Activated T-cell treated with anti-CD3 and anti-CD28 coated beads, Interleukin-2, amount 50 U/mL, for 4 hours (primary cell): ENCODE measurements at regions not wholly inside any gene's neighbourhood (a gene's known extent, or its start where the extent isn't known, plus 50 kb on each side); places are given as distances from the start of the nearest gene placed in this dataset.
"Not testable (repeated sequence)": the region's sequence is repeated elsewhere in the genome, so short reads cannot be mapped to it uniquely, and the experiment has no call there.

Experiments
- ATAC-seq, 2 donors: fragments of 200-7000 bp; cut with Tn5 transposase; one replicate each; pipeline ENCODE4 v1.10.0; 2021
- DNase-seq: peaks from one replicate; pipeline ENCODE4 v3.0.0-alpha.2; 2020
- H3K27me3 Mint-ChIP-seq: one replicate; pipeline ENCODE4 v1.8.0; 2021; ENCODE audit warnings: low read depth, mixed read lengths
- H3K36me3 Mint-ChIP-seq: one replicate; pipeline ENCODE4 v1.8.0; 2022; ENCODE audit warnings: mixed read lengths; ENCODE audit not compliant: insufficient read depth
- H3K4me1 Mint-ChIP-seq: one replicate; pipeline ENCODE4 v1.8.0; 2021; ENCODE audit warnings: low read depth, mixed read lengths
- H3K4me3 Mint-ChIP-seq: one replicate; pipeline ENCODE4 v1.8.0; 2021; ENCODE audit warnings: mild to moderate bottlenecking, moderate library complexity, mixed read lengths
- H3K9me3 Mint-ChIP-seq: one replicate; pipeline ENCODE4 v1.8.0; 2021; ENCODE audit warnings: mixed read lengths

GRCh38 chr22:25420114-25420441 is 144.4 kb upstream of the GRK3 start:
- Mint-ChIP-seq H3K4me3 (peak overlapping the region; percentile 67), H3K4me1 (peaks cover 22% of the 10 kb centered on the region), H3K27me3 (peaks cover 57% of the 10 kb centered on the region)
- DNase-seq, ATAC-seq, H3K9me3 Mint-ChIP-seq, H3K36me3 Mint-ChIP-seq: not testable (repeated sequence)

DNA sequence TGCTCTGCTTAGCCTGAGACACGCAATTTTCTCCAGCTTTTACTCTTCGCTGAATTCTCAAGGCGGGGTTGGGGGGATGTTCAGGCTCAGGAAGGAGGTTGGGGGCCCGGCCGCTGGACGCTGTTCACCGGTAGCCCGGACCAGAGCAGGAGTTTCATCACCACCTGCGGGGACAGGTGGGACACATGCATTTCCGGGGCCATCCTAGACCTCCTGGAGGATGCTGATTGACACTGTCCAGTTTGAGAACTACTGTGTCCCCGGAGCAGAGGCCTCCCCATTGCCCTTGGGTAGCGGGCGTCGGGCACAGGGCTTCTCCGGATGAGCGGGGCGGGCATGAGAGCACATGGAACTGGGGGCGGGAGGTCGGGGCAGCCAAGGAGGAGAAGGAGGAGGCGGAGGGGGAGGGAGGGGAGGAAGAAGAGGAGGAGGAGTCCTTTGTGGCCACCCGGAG is 144.0 kb upstream of the GRK3 start:
- DNase-seq, result no peak
- Mint-ChIP-seq H3K4me3 (peak overlapping the region; percentile 67), H3K4me1 (peaks cover 22% of the 10 kb centered on the region), H3K9me3 (no peaks in the 10 kb centered on the region), H3K36me3 (no peaks in the 10 kb centered on the region), H3K27me3 (peaks cover 57% of the 10 kb centered on the region)
- ATAC-seq, result peak in 1 of 2 donors; percentile 10

DNA sequence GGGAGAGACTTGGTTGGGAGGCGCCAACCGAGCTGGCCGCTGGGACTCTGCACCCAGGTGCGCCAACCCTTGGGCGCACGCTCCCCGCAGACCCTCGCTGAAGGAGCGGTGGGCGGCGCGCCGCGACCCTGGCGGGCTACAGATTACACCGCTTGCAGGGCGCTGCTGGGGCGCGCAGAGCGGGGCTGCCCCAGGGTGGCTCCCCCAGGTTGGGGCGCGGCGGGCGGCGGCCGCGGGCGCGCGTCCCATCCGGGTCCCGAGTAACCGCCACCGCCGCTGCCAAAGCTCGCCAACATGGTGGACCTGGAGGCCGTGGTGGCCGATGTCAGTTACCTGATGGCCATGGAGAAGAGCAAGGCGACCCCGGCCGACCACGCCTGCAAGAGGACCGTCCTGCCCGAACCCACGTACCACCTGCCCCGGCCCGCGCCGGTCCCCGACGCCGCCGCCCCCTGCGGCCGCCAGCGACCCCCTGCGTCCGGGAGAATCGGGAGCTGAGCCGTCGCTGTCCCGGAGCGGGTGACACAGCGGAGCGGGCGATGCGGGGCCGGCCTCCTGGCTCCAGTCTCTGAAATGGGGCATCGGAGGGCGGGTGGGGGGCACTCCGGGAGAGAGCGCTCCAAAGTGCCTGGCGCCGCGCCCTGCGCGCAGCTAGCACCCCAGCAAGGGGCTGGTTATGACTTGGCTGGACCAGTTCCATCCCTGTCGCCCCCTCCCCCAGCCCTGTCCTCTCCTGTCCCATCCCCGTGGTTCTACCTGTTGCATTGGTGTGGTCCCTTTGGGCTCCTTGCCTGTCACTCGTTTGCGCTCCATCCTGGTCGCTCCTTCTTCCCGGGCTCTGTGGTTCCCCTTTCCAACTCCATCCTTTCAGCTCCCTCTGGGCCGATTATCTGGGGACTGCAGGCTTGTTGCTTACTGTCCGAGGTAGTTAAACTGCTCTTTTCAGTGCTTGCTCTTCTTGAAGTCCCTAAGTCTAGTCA is 143.3 kb upstream of the GRK3 start:
- Mint-ChIP-seq H3K4me3 (peak overlapping the region; percentile 55), H3K27me3 (peaks cover 57% of the 10 kb centered on the region), H3K9me3 (no peaks in the 10 kb centered on the region), H3K4me1 (peaks cover 22% of the 10 kb centered on the region), H3K36me3 (no peaks in the 10 kb centered on the region)
- ATAC-seq (peak; percentile 48 to 62), DNase-seq (no peak)

DNA sequence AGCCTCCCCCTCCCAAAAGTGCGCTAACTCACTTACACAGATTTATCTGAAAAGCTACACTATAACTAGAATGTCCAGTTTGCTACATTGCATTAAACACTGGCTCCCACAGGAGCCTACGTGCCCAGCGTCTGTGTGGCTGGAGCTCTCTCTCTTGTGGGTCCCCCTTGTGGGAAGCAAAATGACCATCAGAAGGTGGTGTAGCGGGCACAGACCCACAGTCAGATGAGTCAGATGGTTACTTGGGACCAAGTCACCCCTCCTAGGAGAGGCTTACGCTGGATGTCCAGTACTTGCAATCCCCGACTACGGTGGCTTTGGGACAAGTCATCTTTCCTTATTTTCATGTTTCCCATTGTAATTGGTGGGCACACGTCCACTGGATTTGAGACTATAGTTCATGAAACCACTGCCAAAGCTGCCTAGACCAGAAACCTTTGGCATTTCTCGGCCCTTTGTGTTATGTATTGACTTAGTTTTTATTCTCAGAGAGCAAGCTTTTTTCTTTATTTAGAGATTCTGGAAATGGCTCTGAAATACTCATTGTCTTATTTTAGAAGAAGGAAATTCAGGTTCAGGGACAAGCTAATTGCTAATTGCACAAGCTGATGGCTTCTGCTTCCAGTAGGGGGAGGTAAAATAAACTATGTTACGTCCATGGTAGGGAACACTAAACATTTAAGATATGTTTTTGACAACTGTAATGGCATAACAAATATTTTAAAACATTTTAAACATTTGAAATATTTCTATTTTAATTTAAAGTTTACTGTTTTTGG is 137.8 kb upstream of the GRK3 start:
- DNase-seq, ATAC-seq, H3K9me3 Mint-ChIP-seq, H3K4me1 Mint-ChIP-seq, H3K36me3 Mint-ChIP-seq, H3K4me3 Mint-ChIP-seq: not testable (repeated sequence)
- H3K27me3 Mint-ChIP-seq, result peaks cover 41% of the 10 kb centered on the region

- not testable (repeated sequence) for ATAC-seq, H3K4me3 Mint-ChIP-seq, H3K9me3 Mint-ChIP-seq, DNase-seq, H3K4me1 Mint-ChIP-seq, H3K36me3 Mint-ChIP-seq
- peaks cover 20% of the 10 kb centered on the region for H3K27me3 Mint-ChIP-seq
Observed at GRCh38 chr22:25431637-25432342, 132.7 kb upstream of the GRK3 start.

GRCh38 chr22:25433381-25433970 is 131.0 kb upstream of the GRK3 start:
- not testable (repeated sequence) for ATAC-seq, H3K9me3 Mint-ChIP-seq, H3K4me3 Mint-ChIP-seq

GRCh38 chr22:25437414-25438160 is 126.9 kb upstream of the GRK3 start:
- Mint-ChIP-seq H3K4me3 (no peak overlapping the region), H3K9me3 (no peaks in the 10 kb centered on the region), H3K4me1 (no peaks in the 10 kb centered on the region), H3K36me3 (no peaks in the 10 kb centered on the region), H3K27me3 (peaks cover 4% of the 10 kb centered on the region)
- no peak for ATAC-seq
- no peak for DNase-seq

More at GRCh38 chr22:25433381-25433970, 131.0 kb upstream of the GRK3 start:
- H3K4me1 Mint-ChIP-seq, DNase-seq, H3K36me3 Mint-ChIP-seq: not testable (repeated sequence)
- peaks cover 15% of the 10 kb centered on the region for H3K27me3 Mint-ChIP-seq

- no peak for DNase-seq
- Mint-ChIP-seq H3K27me3 (no peaks in the 10 kb centered on the region), H3K4me1 (peaks cover 33% of the 10 kb centered on the region), H3K36me3 (peaks cover 7% of the 10 kb centered on the region), H3K9me3 (no peaks in the 10 kb centered on the region), H3K4me3 (peak overlapping the region; percentile 87)
- ATAC-seq, result no peak
Observed at GRCh38 chr22:25447067-25447685, 117.3 kb upstream of the GRK3 start.

- H3K9me3 Mint-ChIP-seq, result no peaks in the 10 kb centered on the region
- DNase-seq (peak; percentile 84), ATAC-seq (peak; percentile 90 to 94)
- H3K27me3 Mint-ChIP-seq, result no peaks in the 10 kb centered on the region
- peaks cover 39% of the 10 kb centered on the region for H3K4me1 Mint-ChIP-seq
- peaks cover 7% of the 10 kb centered on the region for H3K36me3 Mint-ChIP-seq
- peak overlapping the region; percentile 87 for H3K4me3 Mint-ChIP-seq
Observed at GRCh38 chr22:25447686-25448434, 116.6 kb upstream of the GRK3 start.

GRCh38 chr22:25448435-25449051 is 115.9 kb upstream of the GRK3 start:
- no peaks in the 10 kb centered on the region for H3K9me3 Mint-ChIP-seq
- H3K4me1 Mint-ChIP-seq, result peaks cover 42% of the 10 kb centered on the region
- H3K36me3 Mint-ChIP-seq, result peaks cover 7% of the 10 kb centered on the region
- ATAC-seq, result peak; percentile 39 to 46
- no peak for DNase-seq
- H3K4me3 Mint-ChIP-seq, result peak overlapping the region; percentile 87
- no peaks in the 10 kb centered on the region for H3K27me3 Mint-ChIP-seq

DNA sequence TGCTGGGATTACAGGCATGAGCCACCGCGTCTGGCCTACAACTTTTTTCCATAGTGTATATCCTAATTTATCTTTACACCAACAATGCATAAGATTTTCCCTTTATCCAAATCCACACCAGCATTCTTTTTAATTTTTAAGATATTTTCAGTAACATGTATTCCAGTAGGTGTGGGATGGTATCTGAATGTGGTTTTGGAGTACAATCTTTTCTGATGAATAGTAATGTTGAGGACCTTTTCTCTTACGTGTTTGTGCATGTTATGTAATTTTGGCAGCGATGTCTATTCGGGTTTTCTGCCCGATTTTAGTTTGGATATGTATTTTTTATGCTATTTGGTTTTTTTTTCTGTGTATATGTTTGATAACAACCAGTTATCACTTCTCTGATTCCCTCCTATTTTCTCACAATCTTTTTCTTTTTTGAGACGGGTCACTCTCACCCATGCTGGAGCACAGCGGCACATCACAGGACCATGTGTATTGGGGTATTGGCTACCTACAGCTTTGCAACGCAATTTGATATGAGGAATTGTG is 114.6 kb upstream of the GRK3 start:
- H3K27me3 Mint-ChIP-seq, result no peaks in the 10 kb centered on the region
- H3K4me3 Mint-ChIP-seq, result peak overlapping the region; percentile 87
- no peaks in the 10 kb centered on the region for H3K9me3 Mint-ChIP-seq
- no peak for ATAC-seq
- H3K36me3 Mint-ChIP-seq, result peaks cover 11% of the 10 kb centered on the region
- no peak for DNase-seq
- peaks cover 52% of the 10 kb centered on the region for H3K4me1 Mint-ChIP-seq

- Mint-ChIP-seq H3K9me3 (no peaks in the 10 kb centered on the region), H3K4me1 (peaks cover 55% of the 10 kb centered on the region), H3K36me3 (peaks cover 15% of the 10 kb centered on the region), H3K4me3 (no peak overlapping the region), H3K27me3 (no peaks in the 10 kb centered on the region)
- no peak for DNase-seq
- no peak for ATAC-seq
Observed at GRCh38 chr22:25451480-25452114, 112.9 kb upstream of the GRK3 start.
